ENCODE measurements at regions not wholly inside any gene's neighbourhood (a gene's known extent, or its start where the extent isn't known, plus 50 kb on each side); places are given as distances from the start of the nearest gene placed in this dataset.

- no peak for TF ChIP-seq CTCF (conservative IDR thresholded peaks at IDR 0.05; ENCODE audit: low read length)
- H3K4me3 ChIP-seq (ENCODE audit: low read length) = no peak overlapping the region
- DNase-seq (ENCODE audit: low read depth) = no peak
Measured at GRCh38 chr10:3016016-3016415, 51.3 kb upstream of the PFKP start.

DNA sequence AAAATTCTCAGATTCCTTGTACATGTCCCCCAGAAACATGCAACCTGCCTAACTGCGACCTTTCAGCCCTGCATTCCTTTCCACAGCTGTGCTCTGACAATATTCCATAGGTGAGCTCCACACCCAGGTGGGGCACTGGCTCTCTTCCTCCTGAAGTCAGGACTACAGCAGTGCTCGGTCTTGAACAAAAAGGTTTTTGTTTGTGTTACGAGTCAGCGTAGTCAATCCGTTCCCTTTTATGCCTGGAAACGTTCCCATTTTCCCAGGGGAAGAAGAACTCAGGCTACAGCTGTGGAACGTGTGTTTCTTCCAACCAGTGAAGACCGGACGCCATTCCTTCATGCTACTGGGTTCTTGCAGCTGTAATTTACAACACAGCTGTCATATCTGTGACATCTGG is 52.4 kb upstream of the PFKP start:
- no peak for DNase-seq (ENCODE audit: low read depth)
- no peak overlapping the region for H3K4me3 ChIP-seq (ENCODE audit: low read length)
- no peak for TF ChIP-seq CTCF (conservative IDR thresholded peaks at IDR 0.05; ENCODE audit: low read length)

DNA sequence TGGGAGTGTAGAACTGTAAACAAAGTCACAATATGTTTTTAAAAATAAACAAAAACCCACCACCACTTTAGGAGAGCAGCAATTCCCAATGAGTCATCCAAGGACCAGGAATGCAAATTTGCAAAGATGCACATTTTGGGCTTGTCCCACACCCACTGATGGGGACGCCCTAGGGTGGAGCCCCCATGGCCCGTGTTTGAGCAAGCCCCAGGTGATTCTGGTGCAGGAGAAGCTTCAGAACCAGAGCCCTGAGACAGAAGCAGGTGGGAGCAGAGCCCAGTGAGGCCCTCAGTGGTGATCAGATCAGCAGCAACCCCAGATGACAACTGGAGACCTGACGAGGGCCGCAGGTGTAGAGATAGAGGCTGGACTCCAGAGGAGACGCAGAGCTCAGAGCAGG is 55.1 kb upstream of the PFKP start:
- no peak overlapping the region for H3K4me3 ChIP-seq (ENCODE audit: low read length)
- DNase-seq (ENCODE audit: low read depth) = no peak

DNA sequence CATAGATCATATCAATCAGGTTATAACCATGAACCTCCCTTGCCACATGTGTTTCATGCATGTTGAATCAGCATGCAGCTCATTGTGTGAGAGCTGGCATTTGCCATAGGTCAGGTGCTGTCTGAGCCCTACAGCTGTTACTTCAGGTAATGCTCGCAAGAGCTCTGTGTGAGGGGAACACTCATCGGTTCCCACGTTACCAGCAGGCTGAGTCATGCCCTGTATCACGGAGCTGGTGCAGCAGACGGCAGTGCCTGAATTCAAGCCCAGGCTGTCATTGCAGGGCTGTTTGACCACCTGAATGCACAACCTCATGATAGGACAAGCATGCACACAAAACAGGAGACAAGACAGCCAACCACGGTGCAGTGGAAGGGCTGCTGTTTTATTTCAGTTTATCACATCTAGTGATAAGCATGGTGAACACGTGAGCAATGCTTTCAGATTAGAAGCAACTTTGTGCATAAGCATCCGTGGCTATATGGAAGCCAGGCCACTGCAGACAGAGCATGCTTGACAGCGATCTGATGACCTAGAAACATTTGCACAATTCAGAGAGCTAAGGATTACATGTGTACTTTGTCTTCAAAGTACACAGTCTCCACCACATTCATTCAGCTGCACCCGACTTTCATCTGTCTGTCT is 56.4 kb upstream of the PFKP start:
- no peak overlapping the region for H3K4me3 ChIP-seq (ENCODE audit: low read length)
- DNase-seq (ENCODE audit: low read depth) = no peak
- no peak for TF ChIP-seq CTCF (conservative IDR thresholded peaks at IDR 0.05; ENCODE audit: low read length)

More for the DNA sequence above, 55.1 kb upstream of the PFKP start:
- no peak for TF ChIP-seq CTCF (conservative IDR thresholded peaks at IDR 0.05; ENCODE audit: low read length)

DNA sequence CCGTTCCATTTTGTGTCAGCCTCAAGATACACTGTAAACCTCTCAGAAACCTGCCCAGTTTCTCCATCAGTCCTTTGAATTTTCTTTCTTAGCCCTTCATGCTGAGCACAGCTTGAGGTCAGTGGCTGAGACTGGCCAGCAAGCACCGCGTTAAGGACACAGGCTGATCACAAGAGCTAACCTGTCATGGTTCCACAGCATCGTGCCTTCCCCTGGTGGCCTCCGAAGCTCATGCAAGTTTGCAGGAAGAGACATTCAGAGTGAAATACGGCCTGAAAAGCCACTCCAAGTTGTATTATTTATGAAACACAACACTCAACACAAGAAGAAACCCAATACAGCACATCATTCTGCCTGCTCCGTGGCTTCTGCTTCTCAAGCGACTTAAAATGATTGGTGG is 57.0 kb upstream of the PFKP start:
- H3K4me3 ChIP-seq (ENCODE audit: low read length) = no peak overlapping the region
- TF ChIP-seq CTCF (conservative IDR thresholded peaks at IDR 0.05; ENCODE audit: low read length) = no peak
- DNase-seq (ENCODE audit: low read depth) = no peak

DNA sequence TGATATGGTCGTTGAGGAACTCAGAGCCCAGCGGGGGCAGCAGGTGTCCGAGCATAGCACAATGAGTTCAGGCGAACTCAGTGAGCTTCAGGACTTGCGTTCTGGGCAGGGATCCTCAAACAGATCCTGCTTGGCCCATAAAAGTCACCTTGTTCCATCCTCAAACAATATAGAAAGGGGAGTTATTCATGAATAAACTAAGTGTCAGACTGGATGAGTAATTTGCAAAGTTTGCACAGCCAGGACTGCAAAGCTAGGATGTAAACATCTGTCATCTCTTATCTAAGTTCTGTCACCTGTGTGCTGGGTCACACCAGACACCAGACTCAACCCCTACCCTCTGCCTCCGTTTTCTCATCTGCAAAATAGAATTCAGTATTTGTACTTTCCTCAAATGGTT is 58.0 kb upstream of the PFKP start:
- no peak for TF ChIP-seq CTCF (conservative IDR thresholded peaks at IDR 0.05; ENCODE audit: low read length)

GRCh38 chr10:3008518-3009195 is 58.7 kb upstream of the PFKP start:
- no peak for TF ChIP-seq CTCF (conservative IDR thresholded peaks at IDR 0.05; ENCODE audit: low read length)
- H3K4me3 ChIP-seq (ENCODE audit: low read length) = no peak overlapping the region
- DNase-seq (ENCODE audit: low read depth) = no peak

More for the DNA sequence above, 58.0 kb upstream of the PFKP start:
- no peak overlapping the region for H3K4me3 ChIP-seq (ENCODE audit: low read length)
- no peak for DNase-seq (ENCODE audit: low read depth)

Data from AG10803 (cell line).